Right cardiac atrium (tissue), 5 donors: ENCODE measurements at regions not wholly inside any gene's neighbourhood (a gene's known extent, or its start where the extent isn't known, plus 50 kb on each side); places are given as distances from the start of the nearest gene placed in this dataset.
"Not testable (repeated sequence)": the region's sequence is repeated elsewhere in the genome, so short reads cannot be mapped to it uniquely, and the experiment has no call there.

ENCODE experiments used
- ATAC-seq, 2 donors: fragments of 200-7000 bp; cut with Tn5 transposase; one replicate each; pipeline versions ENCODE4 v1.8.0 to v1.9.1; 2020; ENCODE audit warnings: moderate library complexity in 2 of 2, mild to moderate bottlenecking in 1 of 2
- DNase-seq, 3 donors: peaks; one replicate each; pipeline ENCODE4 v3.0.0-alpha.2; 2020
- H3K27ac ChIP-seq: one replicate; pipeline ENCODE4 v1.5.1; 2013; ENCODE audit warnings: mild to moderate bottlenecking, low read length, control low read depth, moderate library complexity
- H3K27me3 ChIP-seq: one replicate; pipeline ENCODE4 v1.6.1; 2013; ENCODE audit not compliant: control insufficient read depth, insufficient read depth
- H3K4me1 ChIP-seq: one replicate; pipeline ENCODE4 v1.6.1; 2013; ENCODE audit warnings: low read length; ENCODE audit not compliant: control insufficient read depth, insufficient read depth
- H3K4me3 ChIP-seq: one replicate; pipeline ENCODE4 v1.5.1; 2013; ENCODE audit warnings: low read length, control low read depth
- H3K9me3 ChIP-seq: one replicate; pipeline ENCODE4 v1.6.1; 2013; ENCODE audit warnings: low read length; ENCODE audit not compliant: control insufficient read depth
- WGBS: extraction: QIAGEN DNeasy Blood & Tissue Kit; methylation state at CpG from one replicate; pipeline ENCODE4 v1.1.7; 2013; 5-methylcytosine and 5-hydroxymethylcytosine counted together
- intact Hi-C, 4 donors: fragments of 100-400 bp; cut with DNase I; formaldehyde crosslinking; loops; one replicate each; pipeline versions ENCODE4 v1.11.0 to v1.14.0; 2022 to 2023
- donor health status: healthy with polysubstance abuse.
- donor health status: DM: no; HTN: yes; CAD: no.
- donor health status: DM: no; HTN: no; CAD: no.
- donor health status: DM: no; HTN: yes; CAD: no; lungs with severe emphysema.
- donor health status: DM: yes; HTN: yes; CAD: no.

GRCh38 chr7:106369816-106370215 is 85.0 kb upstream of the NAMPT start:
- no peak overlapping the region for H3K4me3 ChIP-seq
- intact Hi-C loops = no loop called here
- H3K9me3 ChIP-seq = no peaks in the 10 kb centered on the region
- WGBS = 89% methylated on average over 2 of the region's 2 CpGs
- DNase-seq (no peak), ATAC-seq (no peak)
- no peaks in the 10 kb centered on the region for H3K27me3 ChIP-seq
- H3K27ac ChIP-seq = no peak overlapping the region
- H3K4me1 ChIP-seq = no peaks in the 10 kb centered on the region

- intact Hi-C loops = no loop called here
- no peak overlapping the region for H3K27ac ChIP-seq
Measured at GRCh38 chr7:106369352-106369751, 84.6 kb upstream of the NAMPT start.

GRCh38 chr7:106367664-106368063 is 82.9 kb upstream of the NAMPT start:
- Histone ChIP-seq H3K27ac (no peak overlapping the region), H3K4me3 (no peak overlapping the region), H3K9me3 (no peaks in the 10 kb centered on the region), H3K27me3 (no peaks in the 10 kb centered on the region), H3K4me1 (no peaks in the 10 kb centered on the region)
- 96% methylated on average over 3 of the region's 3 CpGs for WGBS
- intact Hi-C loops = no loop called here
- DNase-seq (no peak), ATAC-seq (no peak)

More at GRCh38 chr7:106369352-106369751, 84.6 kb upstream of the NAMPT start:
- Histone ChIP-seq H3K27me3 (no peaks in the 10 kb centered on the region), H3K9me3 (no peaks in the 10 kb centered on the region), H3K4me1 (no peaks in the 10 kb centered on the region), H3K4me3 (no peak overlapping the region)
- no peak for ATAC-seq
- WGBS = 79% methylated on average over 3 of the region's 3 CpGs
- no peak for DNase-seq

GRCh38 chr7:106367018-106367420 is 82.2 kb upstream of the NAMPT start:
- WGBS = 74% methylated on average over 3 of the region's 3 CpGs
- H3K27ac ChIP-seq = no peak overlapping the region
- DNase-seq = no peak
- no peak overlapping the region for H3K4me3 ChIP-seq
- H3K4me1 ChIP-seq = no peaks in the 10 kb centered on the region
- no peaks in the 10 kb centered on the region for H3K9me3 ChIP-seq
- intact Hi-C loops = no loop called here
- ATAC-seq = peak in 1 of 2 donors; percentile 57
- H3K27me3 ChIP-seq = no peaks in the 10 kb centered on the region

- peak; percentile 46 to 81 for ATAC-seq
- intact Hi-C loops = no loop called here
- DNase-seq = no peak
- H3K27me3 ChIP-seq = no peaks in the 10 kb centered on the region
- H3K9me3 ChIP-seq = no peaks in the 10 kb centered on the region
- H3K27ac ChIP-seq = peak overlapping the region; percentile 81
- no peak overlapping the region for H3K4me3 ChIP-seq
- no peaks in the 10 kb centered on the region for H3K4me1 ChIP-seq
- 54% methylated on average over 3 of the region's 3 CpGs for WGBS
Measured at GRCh38 chr7:106365252-106366005, 80.6 kb upstream of the NAMPT start.

GRCh38 chr7:106362507-106362906 is 77.7 kb upstream of the NAMPT start:
- DNase-seq, H3K4me3 ChIP-seq, intact Hi-C loops, H3K27ac ChIP-seq, ATAC-seq, H3K9me3 ChIP-seq, H3K4me1 ChIP-seq, H3K27me3 ChIP-seq: not testable (repeated sequence)
- 82% methylated on average over 2 of the region's 2 CpGs for WGBS

DNA sequence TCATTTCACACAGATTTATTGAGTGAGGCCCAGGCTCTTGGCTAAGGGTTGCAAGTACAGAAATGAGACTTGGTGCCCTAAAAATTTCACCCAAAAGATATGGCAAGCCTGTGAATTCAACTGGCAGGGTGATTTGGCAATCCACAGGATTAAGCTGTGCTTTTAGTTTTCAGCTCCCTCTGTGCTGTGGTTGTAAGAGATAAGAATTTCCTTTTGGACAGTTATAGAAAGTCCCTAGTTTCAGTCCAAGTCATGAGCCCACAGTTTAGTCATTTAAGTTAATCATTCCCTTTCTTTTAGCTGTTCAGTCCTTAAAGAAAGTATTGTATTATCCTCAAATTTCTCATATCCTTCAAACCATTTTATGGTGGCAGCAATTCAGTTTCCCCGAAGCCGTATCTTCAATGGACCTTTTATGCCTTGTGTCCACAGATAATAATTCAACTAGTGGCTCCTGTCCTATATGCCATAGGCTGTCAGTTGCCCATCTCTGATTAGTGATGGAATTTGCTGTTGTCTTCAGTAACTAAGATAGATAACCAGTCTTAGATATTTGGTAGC is 73.4 kb upstream of the NAMPT start:
- no peaks in the 10 kb centered on the region for H3K9me3 ChIP-seq
- no peaks in the 10 kb centered on the region for H3K27me3 ChIP-seq
- DNase-seq (no peak), ATAC-seq (peak; percentile 90 to 93)
- H3K4me3 ChIP-seq = no peak overlapping the region
- H3K4me1 ChIP-seq = no peaks in the 10 kb centered on the region
- intact Hi-C loops = no loop called here
- no peak overlapping the region for H3K27ac ChIP-seq
- WGBS = 62% methylated on average over 2 of the region's 2 CpGs

GRCh38 chr7:106357675-106358074 is 72.9 kb upstream of the NAMPT start:
- Histone ChIP-seq H3K9me3 (no peaks in the 10 kb centered on the region), H3K4me1 (no peaks in the 10 kb centered on the region), H3K27me3 (no peaks in the 10 kb centered on the region), H3K27ac (no peak overlapping the region), H3K4me3 (no peak overlapping the region)
- intact Hi-C loops = no loop called here
- 52% methylated on average over 4 of the region's 4 CpGs for WGBS
- ATAC-seq (no peak), DNase-seq (no peak)

DNA sequence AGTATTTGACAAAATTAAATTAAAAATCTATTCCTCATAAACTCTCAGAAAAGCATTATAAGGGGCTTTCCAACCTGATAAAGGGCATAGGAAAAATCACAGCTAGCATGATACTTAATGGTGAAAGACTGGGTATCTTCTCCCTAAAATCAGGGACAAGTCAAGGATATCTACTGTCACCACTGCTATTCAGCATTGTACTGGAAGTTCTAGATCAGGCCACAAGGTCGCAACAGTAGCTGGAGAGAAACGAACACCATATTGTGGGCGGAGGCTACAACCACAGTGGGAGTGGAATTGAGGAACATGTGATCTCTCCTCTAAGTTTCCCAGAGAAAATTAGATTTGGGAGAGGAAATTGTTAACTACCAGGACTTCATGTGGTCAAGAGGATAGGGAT is 70.0 kb upstream of the NAMPT start:
- H3K9me3 ChIP-seq = no peaks in the 10 kb centered on the region
- DNase-seq = no peak
- no peaks in the 10 kb centered on the region for H3K4me1 ChIP-seq
- WGBS = 75% methylated on average over 3 of the region's 3 CpGs
- H3K27ac ChIP-seq = no peak overlapping the region
- no peak overlapping the region for H3K4me3 ChIP-seq
- intact Hi-C loops = no loop called here
- H3K27me3 ChIP-seq = no peaks in the 10 kb centered on the region
- ATAC-seq = no peak

GRCh38 chr7:106353944-106354343 is 69.2 kb upstream of the NAMPT start:
- H3K4me1 ChIP-seq = no peaks in the 10 kb centered on the region
- no peaks in the 10 kb centered on the region for H3K27me3 ChIP-seq
- H3K27ac ChIP-seq = no peak overlapping the region
- WGBS = 62% methylated on average over 1 of the region's 1 CpG
- intact Hi-C loops = no loop called here
- no peak for ATAC-seq
- no peaks in the 10 kb centered on the region for H3K9me3 ChIP-seq
- no peak overlapping the region for H3K4me3 ChIP-seq
- no peak for DNase-seq

- DNase-seq (no peak), ATAC-seq (no peak)
- H3K4me3 ChIP-seq = no peak overlapping the region
- intact Hi-C loops = no loop called here
- no peaks in the 10 kb centered on the region for H3K27me3 ChIP-seq
- no peak overlapping the region for H3K27ac ChIP-seq
- H3K4me1 ChIP-seq = no peaks in the 10 kb centered on the region
- no peaks in the 10 kb centered on the region for H3K9me3 ChIP-seq
Measured at GRCh38 chr7:106348231-106348630, 63.4 kb upstream of the NAMPT start.
